OCI-LY7 (cell line): ENCODE measurements at regions not wholly inside any gene's neighbourhood (a gene's known extent, or its start where the extent isn't known, plus 50 kb on each side); places are given as distances from the start of the nearest gene placed in this dataset.

ENCODE experiments used
- BruUV-seq: library from RNA; stranded (reverse); fragments of 400-500 nt; replicated peaks from 2 replicates; lab custom pipeline; 2021; lab: Mats Ljungman, UMichigan
- CTCF ChIA-PET: fragments of 300-600 bp; sonication (Branson Sonifier 250); formaldehyde crosslinking; loops from one replicate; lab custom pipeline; 2022; ENCODE audit warnings: antibody characterized with exemption; ENCODE audit not compliant: unreplicated experiment; lab: Charles Lee
- POLR2A ChIA-PET: fragments of 300-600 bp; sonication (Branson Sonifier 250); formaldehyde crosslinking; loops from one replicate; lab custom pipeline; 2022; ENCODE audit warnings: antibody characterized with exemption; lab: Charles Lee
- DNase-seq: peaks from one replicate; pipeline ENCODE4 v3.0.0-alpha.2; 2015; ENCODE audit warnings: low spot score
- H2AFZ ChIP-seq: fragments of 200-600 bp; sonication (generic), shearing (Covaris generic); 2 replicates; pipeline ENCODE4 v1.6.1; 2014; ENCODE audit warnings: mild to moderate bottlenecking, antibody characterized with exemption, low read length, moderate library complexity
- H3K27ac ChIP-seq: fragments of 200-600 bp; sonication (generic); 2 replicates; pipeline ENCODE4 v1.5.1; 2014; ENCODE audit warnings: mixed run types, low read depth, mild to moderate bottlenecking, moderate library complexity, low read length, inconsistent platforms; ENCODE audit not compliant: poor library complexity, severe bottlenecking
- H3K36me3 ChIP-seq: fragments of 200-600 bp; sonication (generic); 2 replicates; pipeline ENCODE4 v1.6.1; 2014; ENCODE audit warnings: mild to moderate bottlenecking, antibody characterized with exemption, low read length, moderate library complexity, mixed read lengths; ENCODE audit not compliant: insufficient read depth
- H3K4me1 ChIP-seq: fragments of 200-600 bp; sonication (generic); 2 replicates; pipeline ENCODE4 v1.5.1; 2014; ENCODE audit warnings: mild to moderate bottlenecking, low read length; ENCODE audit not compliant: insufficient read depth, poor library complexity, severe bottlenecking
- H3K4me2 ChIP-seq: fragments of 200-600 bp; sonication (generic); 2 replicates; pipeline ENCODE4 v1.6.1; 2014; ENCODE audit warnings: mild to moderate bottlenecking, low read length
- H3K4me3 ChIP-seq: fragments of 200-600 bp; sonication (generic); 2 replicates; pipeline ENCODE4 v1.5.1; 2014; ENCODE audit warnings: mild to moderate bottlenecking, low read depth, low read length; ENCODE audit not compliant: poor library complexity, severe bottlenecking
- H3K79me2 ChIP-seq: fragments of 200-600 bp; sonication (generic); 2 replicates; pipeline ENCODE4 v1.6.1; 2016; ENCODE audit warnings: low read depth, mild to moderate bottlenecking, low read length, moderate library complexity, mixed read lengths; ENCODE audit not compliant: insufficient read depth
- H3K9me2 ChIP-seq: fragments of 200-600 bp; sonication (generic); 2 replicates; pipeline ENCODE4 v1.6.1; 2016; ENCODE audit warnings: mild to moderate bottlenecking, low read length, mixed read lengths; ENCODE audit not compliant: insufficient read depth
- H3K9me3 ChIP-seq: fragments of 200-600 bp; sonication (generic); 2 replicates; pipeline ENCODE4 v1.6.1; 2014; ENCODE audit warnings: mild to moderate bottlenecking, mixed run types, low read length, mixed read lengths
- H4K20me1 ChIP-seq: fragments of 200-600 bp; sonication (generic); 2 replicates; pipeline ENCODE4 v1.6.1; 2014; ENCODE audit warnings: mild to moderate bottlenecking, antibody characterized with exemption, low read length, moderate library complexity, mixed read lengths; ENCODE audit not compliant: insufficient read depth
- CTCF ChIP-seq: fragments of 200-600 bp; sonication (generic); conservative IDR thresholded peaks from 2 replicates; pipeline ENCODE4 v1.5.1; 2014; ENCODE audit warnings: mild to moderate bottlenecking, antibody characterized with exemption, low read length, moderate library complexity, mixed read lengths
- EZH2phosphoT487 ChIP-seq: fragments of 200-600 bp; sonication (generic); IDR thresholded peaks from 2 replicates; pipeline ENCODE4 v1.6.1; 2018; ENCODE audit warnings: low read depth, borderline replicate concordance, mild to moderate bottlenecking, mixed run types, antibody characterized with exemption, low read length, moderate library complexity, mixed read lengths
- intact Hi-C: fragments of 100-400 bp; cut with micrococcal nuclease; formaldehyde crosslinking; loops from one replicate; pipeline ENCODE4 v1.10.0; 2022; ENCODE audit not compliant: unreplicated experiment

GRCh38 chr2:9732824-9733223 is 102.0 kb upstream of the YWHAQ start:
- CTCF ChIA-PET: no interaction called here
- Histone ChIP-seq H3K9me2 (no peaks in the 10 kb centered on the region), H3K4me3 (no peak overlapping the region), H4K20me1 (no peaks in the 10 kb centered on the region), H3K36me3 (no peaks in the 10 kb centered on the region), H3K79me2 (no peaks in the 10 kb centered on the region), H3K4me1 (no peaks in the 10 kb centered on the region), H3K9me3 (no peaks in the 10 kb centered on the region), H2AFZ (no peak overlapping the region), H3K4me2 (no peak overlapping the region), H3K27ac (no peak overlapping the region)
- TF ChIP-seq EZH2phosphoT487 (no peak), CTCF (no peak)
- intact Hi-C loops: no loop called here
- DNase-seq: no peak
- POLR2A ChIA-PET: interaction anchor here (0.6 kb wide), 1 partner anchor 467 kb away, joined by 4 read pairs; no protein-coding TSS in a partner anchor
- no TSS peak for BruUV-seq

DNA sequence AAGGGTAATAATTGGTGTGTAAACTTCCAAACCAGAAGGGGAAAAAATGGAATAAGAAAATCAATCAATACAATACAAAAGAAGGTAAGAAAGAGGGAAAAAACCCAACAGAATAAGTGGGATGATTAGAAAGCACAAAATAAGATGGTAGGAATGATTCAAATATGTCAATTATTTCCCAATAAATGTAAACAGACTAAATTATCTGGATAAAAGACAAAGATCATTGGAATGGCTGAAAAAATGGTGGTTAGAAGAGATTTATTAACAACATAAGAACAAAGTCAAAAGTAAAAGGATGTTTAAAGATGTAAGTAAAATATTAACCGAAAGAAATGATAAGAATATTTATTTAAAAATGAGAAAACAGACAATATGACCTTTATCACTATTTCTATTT is 103.5 kb upstream of the YWHAQ start:
- no TSS peak for BruUV-seq
- no peak for DNase-seq

More for the DNA sequence above, 103.5 kb upstream of the YWHAQ start:
- Histone ChIP-seq H3K9me3 (no peaks in the 10 kb centered on the region), H4K20me1 (no peaks in the 10 kb centered on the region), H3K4me3 (no peak overlapping the region), H3K27ac (no peak overlapping the region), H3K4me2 (no peak overlapping the region), H3K79me2 (no peaks in the 10 kb centered on the region), H3K4me1 (no peaks in the 10 kb centered on the region), H3K9me2 (no peaks in the 10 kb centered on the region), H3K36me3 (no peaks in the 10 kb centered on the region), H2AFZ (no peak overlapping the region)
- TF ChIP-seq CTCF: no peak
- no peak for TF ChIP-seq EZH2phosphoT487
- ChIA-PET CTCF (no interaction called here), POLR2A (no interaction called here)
- intact Hi-C loops: no loop called here
